GM19025 (cell line): ENCODE measurements at regions not wholly inside any gene's neighbourhood (a gene's known extent, or its start where the extent isn't known, plus 50 kb on each side); places are given as distances from the start of the nearest gene placed in this dataset.
"Not testable (repeated sequence)": the region's sequence is repeated elsewhere in the genome, so short reads cannot be mapped to it uniquely, and the experiment has no call there.

Experiments used
- ATAC-seq: cut with Tn5 transposase; IDR thresholded peaks from one replicate; pipeline ENCODE4 v1.9.1; 2021; ENCODE audit warnings: mild to moderate bottlenecking, low read depth, moderate library complexity; ENCODE audit not compliant: unreplicated experiment

GRCh38 chr1:112821307-112822063, 106.4 kb upstream of the PPM1J start:
- not testable (repeated sequence) for ATAC-seq

- ATAC-seq: no peak
Observed at GRCh38 chr1:112818990-112819689, 104.0 kb upstream of the PPM1J start.

- no peak for ATAC-seq
Observed at GRCh38 chr1:112817555-112818373, 102.6 kb upstream of the PPM1J start.

- no peak for ATAC-seq
Observed at GRCh38 chr1:112815376-112815775, 100.2 kb upstream of the PPM1J start.

- ATAC-seq: not testable (repeated sequence)
Observed at GRCh38 chr1:112814645-112815044, 99.5 kb upstream of the PPM1J start.

- no peak for ATAC-seq
Observed at GRCh38 chr1:112808861-112809684, 93.9 kb upstream of the PPM1J start.

- no peak for ATAC-seq
Observed at GRCh38 chr1:112807999-112808398, 92.9 kb upstream of the PPM1J start.

- ATAC-seq: no peak
Observed at GRCh38 chr1:112807117-112807516, 92.0 kb upstream of the PPM1J start.

GRCh38 chr1:112806090-112806642, 91.0 kb upstream of the PPM1J start:
- ATAC-seq: no peak

GRCh38 chr1:112805155-112805853, 90.2 kb upstream of the PPM1J start:
- ATAC-seq: no peak

- no peak for ATAC-seq
Observed at GRCh38 chr1:112803906-112804762, 89.0 kb upstream of the PPM1J start.

- ATAC-seq: no peak
Observed at GRCh38 chr1:112800289-112800688, 85.2 kb upstream of the PPM1J start.

- no peak for ATAC-seq
Observed at GRCh38 chr1:112798292-112798691, 83.2 kb upstream of the PPM1J start.

- no peak for ATAC-seq
Observed at GRCh38 chr1:112797224-112797623, 82.1 kb upstream of the PPM1J start.

GRCh38 chr1:112794654-112795239, 79.6 kb upstream of the PPM1J start:
- peak; percentile 75 for ATAC-seq

- ATAC-seq: no peak
Observed at GRCh38 chr1:112793631-112794565, 78.8 kb upstream of the PPM1J start.

- ATAC-seq: no peak
Observed at GRCh38 chr1:112791723-112792104, 76.6 kb upstream of the PPM1J start.
